NT2/D1 (cell line): ENCODE measurements at regions not wholly inside any gene's neighbourhood (a gene's known extent, or its start where the extent isn't known, plus 50 kb on each side); places are given as distances from the start of the nearest gene placed in this dataset.
"Not testable (repeated sequence)": the region's sequence is repeated elsewhere in the genome, so short reads cannot be mapped to it uniquely, and the experiment has no call there.

Experiments
- DNase-seq: peaks from one replicate; pipeline ENCODE4 v3.0.0-alpha.2; 2011; ENCODE audit warnings: low read depth, low spot score
- H3K27me3 ChIP-seq: 2 replicates; pipeline ENCODE4 v1.6.0; 2011; ENCODE audit warnings: mild to moderate bottlenecking; ENCODE audit not compliant: insufficient read length, insufficient read depth
- H3K36me3 ChIP-seq: 2 replicates; pipeline ENCODE4 v1.6.1; 2011; ENCODE audit warnings: mild to moderate bottlenecking, low read length, mixed read lengths; ENCODE audit not compliant: insufficient read depth, insufficient read length
- H3K4me1 ChIP-seq: 2 replicates; pipeline ENCODE4 v1.5.1; 2011; ENCODE audit not compliant: insufficient read depth, insufficient read length
- H3K4me3 ChIP-seq: 2 replicates; pipeline ENCODE4 v1.5.1; 2011; ENCODE audit warnings: low read depth; ENCODE audit not compliant: insufficient read length
- H3K9ac ChIP-seq: 2 replicates; pipeline ENCODE4 v1.6.0; 2011; ENCODE audit warnings: low read depth; ENCODE audit not compliant: insufficient read length
- H3K9me3 ChIP-seq: 2 replicates; pipeline ENCODE4 v1.5.1; 2011; ENCODE audit warnings: mild to moderate bottlenecking, low read length; ENCODE audit not compliant: insufficient read depth
- SUZ12 ChIP-seq: IDR thresholded peaks from 2 replicates; pipeline ENCODE4 v1.6.1; 2011; ENCODE audit not compliant: insufficient read length, insufficient read depth; ENCODE audit errors: extremely low read depth
- YY1 ChIP-seq: IDR thresholded peaks from 2 replicates; pipeline ENCODE4 v1.6.1; 2011; ENCODE audit not compliant: insufficient read length, insufficient read depth
- ZNF274 ChIP-seq: IDR thresholded peaks from 2 replicates; pipeline ENCODE4 v1.6.1; 2011; ENCODE audit warnings: mild to moderate bottlenecking, low read depth, low read length

DNA sequence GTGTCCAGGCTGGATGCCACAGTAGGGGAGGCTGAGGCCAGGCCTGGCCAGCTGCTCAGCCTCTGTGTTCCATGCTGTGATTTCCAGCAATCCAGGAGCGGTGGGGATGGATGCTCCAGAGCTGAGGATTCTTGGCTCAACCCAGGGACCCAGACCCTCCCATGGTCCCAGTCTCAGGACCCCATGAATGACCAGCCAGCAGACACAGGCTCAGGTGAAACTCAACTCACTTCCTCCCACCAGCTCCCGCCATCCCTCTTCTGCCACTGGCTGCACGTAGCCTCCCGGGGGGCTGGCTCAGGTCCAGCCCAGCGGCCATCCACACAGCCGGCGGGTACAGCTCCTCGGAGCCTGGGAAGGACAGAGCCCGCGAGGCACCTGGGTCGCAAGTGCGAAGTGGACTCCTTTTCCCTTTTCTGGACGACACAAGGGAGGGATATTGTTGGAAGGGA lies 54.5 kb upstream of the DACT2 start:
- no peak for DNase-seq
- H3K4me1 ChIP-seq, result peaks cover under 1% of the 10 kb centered on the region
- no peak for TF ChIP-seq ZNF274
- no peak for TF ChIP-seq SUZ12
- TF ChIP-seq YY1, result no peak
- H3K4me3 ChIP-seq, result no peak overlapping the region
- H3K9me3 ChIP-seq, result peaks cover 9% of the 10 kb centered on the region; the same call in 1 of the 2 replicates
- H3K9ac ChIP-seq, result no peak overlapping the region
- H3K36me3 ChIP-seq, result no peaks in the 10 kb centered on the region
- H3K27me3 ChIP-seq, result peaks cover 2% of the 10 kb centered on the region

DNA sequence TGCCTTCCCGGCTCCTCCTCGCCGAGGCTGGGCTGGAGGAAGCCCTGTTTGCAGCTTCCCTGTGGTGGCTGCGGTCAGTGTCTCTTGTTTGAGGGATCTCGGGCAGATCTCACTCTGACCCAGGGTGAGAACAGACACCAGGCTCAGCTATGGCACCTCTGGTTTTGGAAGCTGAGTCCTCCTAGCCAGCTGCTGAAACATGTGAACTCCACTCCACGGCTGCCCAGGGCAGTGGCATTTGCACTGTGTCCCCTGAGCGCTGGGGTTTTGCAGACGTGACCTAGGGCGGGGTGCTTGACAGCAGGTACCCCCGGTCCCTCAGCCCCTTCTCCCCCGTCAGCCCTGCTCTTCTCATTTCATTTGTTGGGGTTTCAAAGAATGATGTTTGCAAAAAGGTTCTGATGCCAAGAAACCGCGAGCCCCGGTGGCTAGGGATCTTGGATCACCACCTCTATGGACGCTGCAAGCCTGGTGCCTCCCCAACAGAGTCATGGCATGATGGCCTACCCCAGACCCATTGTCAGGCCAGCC lies 55.0 kb upstream of the DACT2 start:
- TF ChIP-seq ZNF274, result no peak
- no peak for TF ChIP-seq SUZ12
- TF ChIP-seq YY1, result no peak
- no peaks in the 10 kb centered on the region for H3K4me1 ChIP-seq
- peaks cover 2% of the 10 kb centered on the region for H3K27me3 ChIP-seq
- no peak overlapping the region for H3K4me3 ChIP-seq
- H3K9ac ChIP-seq, result no peak overlapping the region
- H3K36me3 ChIP-seq, result no peaks in the 10 kb centered on the region
- no peak for DNase-seq
- H3K9me3 ChIP-seq, result peaks cover 13% of the 10 kb centered on the region; the same call in 1 of the 2 replicates

DNA sequence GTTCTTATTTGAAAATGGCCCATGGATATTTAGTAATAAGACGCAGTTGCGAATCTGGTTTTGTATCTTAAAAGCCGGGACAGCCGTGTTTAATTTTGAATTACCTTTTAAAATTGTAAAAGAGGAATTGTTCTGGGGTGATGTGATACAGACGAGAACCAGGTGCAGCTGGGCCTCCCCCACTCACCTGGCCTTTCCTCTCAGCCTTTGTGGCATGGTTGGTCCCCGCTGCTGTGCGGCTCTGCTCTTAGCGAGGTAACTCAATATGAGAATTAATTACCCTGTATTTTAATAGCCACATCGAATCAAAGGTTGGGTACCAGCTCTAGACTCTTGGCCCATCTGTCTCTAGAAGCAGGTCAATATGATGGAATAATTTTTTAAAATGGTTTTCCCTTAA lies 56.5 kb upstream of the DACT2 start:
- DNase-seq, result no peak
- TF ChIP-seq SUZ12, result no peak
- no peak for TF ChIP-seq ZNF274
- TF ChIP-seq YY1, result no peak
- H3K36me3 ChIP-seq, result no peaks in the 10 kb centered on the region

DNA sequence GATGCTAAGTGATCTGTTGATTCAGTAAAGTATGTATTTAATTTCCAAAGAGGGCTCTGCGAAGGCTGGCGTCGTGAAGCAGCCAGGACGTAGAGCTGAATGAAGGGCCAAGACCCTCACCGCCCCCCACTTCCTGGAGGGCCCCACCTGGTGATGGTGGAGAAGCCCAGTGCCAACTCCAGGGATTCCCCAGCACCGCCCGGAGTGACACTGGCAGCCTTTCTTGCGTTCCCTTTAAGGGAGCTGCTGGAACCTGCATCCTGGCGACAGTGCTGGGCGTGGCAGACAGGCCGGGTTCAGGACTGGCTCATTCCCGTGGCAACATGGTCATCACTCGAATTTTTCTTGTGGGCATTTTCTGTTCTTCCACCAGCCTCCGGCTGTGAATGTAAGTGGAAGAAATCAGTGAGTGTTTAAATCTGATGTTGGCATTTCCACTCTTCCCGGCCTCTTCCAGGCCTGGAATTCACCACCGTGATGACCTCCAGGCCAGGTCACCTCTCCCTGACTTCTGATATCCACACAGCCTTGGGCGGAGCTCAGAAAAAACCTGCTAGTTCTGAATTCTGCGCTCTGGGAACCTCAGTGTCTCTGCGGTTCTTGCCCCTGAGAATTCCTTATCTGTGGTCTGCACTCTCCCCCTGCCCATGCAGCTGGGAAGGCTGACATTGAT lies 57.4 kb upstream of the DACT2 start:
- Histone ChIP-seq H3K9ac (no peak overlapping the region), H3K9me3 (peaks cover 19% of the 10 kb centered on the region; the same call in 1 of the 2 replicates), H3K4me3 (no peak overlapping the region), H3K4me1 (no peaks in the 10 kb centered on the region), H3K36me3 (no peaks in the 10 kb centered on the region), H3K27me3 (no peaks in the 10 kb centered on the region)
- TF ChIP-seq SUZ12 (no peak), ZNF274 (no peak), YY1 (no peak)
- no peak for DNase-seq

More for the DNA sequence above, 56.5 kb upstream of the DACT2 start:
- H3K9me3 ChIP-seq, result peaks cover 19% of the 10 kb centered on the region; the same call in 1 of the 2 replicates
- no peak overlapping the region for H3K4me3 ChIP-seq
- H3K9ac ChIP-seq, result no peak overlapping the region
- no peaks in the 10 kb centered on the region for H3K27me3 ChIP-seq
- H3K4me1 ChIP-seq, result no peaks in the 10 kb centered on the region

DNA sequence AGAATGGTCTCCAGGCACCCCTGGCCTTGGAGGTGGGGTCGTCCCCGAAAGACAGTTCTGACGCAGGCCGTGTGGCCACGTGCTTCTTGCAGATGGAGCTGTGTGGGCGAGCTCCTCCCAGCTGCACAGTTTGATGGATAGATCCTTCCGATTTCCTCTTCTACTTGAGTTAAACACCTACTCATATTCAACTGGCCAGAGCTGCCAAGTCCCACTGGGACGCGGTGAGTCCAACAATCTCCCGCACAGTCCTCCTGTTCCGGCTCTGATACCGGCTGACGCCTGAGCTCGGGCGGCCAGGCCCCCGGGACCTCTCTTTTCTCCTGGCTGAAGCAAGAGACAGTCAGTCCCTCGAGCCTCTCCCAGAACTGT lies 57.9 kb upstream of the DACT2 start:
- H3K27me3 ChIP-seq, result no peaks in the 10 kb centered on the region
- H3K4me3 ChIP-seq, result no peak overlapping the region
- no peaks in the 10 kb centered on the region for H3K4me1 ChIP-seq
- H3K9me3 ChIP-seq, result peaks cover 19% of the 10 kb centered on the region; the same call in 1 of the 2 replicates
- no peak for DNase-seq
- TF ChIP-seq SUZ12, result no peak
- no peak for TF ChIP-seq ZNF274
- TF ChIP-seq YY1, result no peak
- H3K9ac ChIP-seq, result no peak overlapping the region
- H3K36me3 ChIP-seq, result no peaks in the 10 kb centered on the region

DNA sequence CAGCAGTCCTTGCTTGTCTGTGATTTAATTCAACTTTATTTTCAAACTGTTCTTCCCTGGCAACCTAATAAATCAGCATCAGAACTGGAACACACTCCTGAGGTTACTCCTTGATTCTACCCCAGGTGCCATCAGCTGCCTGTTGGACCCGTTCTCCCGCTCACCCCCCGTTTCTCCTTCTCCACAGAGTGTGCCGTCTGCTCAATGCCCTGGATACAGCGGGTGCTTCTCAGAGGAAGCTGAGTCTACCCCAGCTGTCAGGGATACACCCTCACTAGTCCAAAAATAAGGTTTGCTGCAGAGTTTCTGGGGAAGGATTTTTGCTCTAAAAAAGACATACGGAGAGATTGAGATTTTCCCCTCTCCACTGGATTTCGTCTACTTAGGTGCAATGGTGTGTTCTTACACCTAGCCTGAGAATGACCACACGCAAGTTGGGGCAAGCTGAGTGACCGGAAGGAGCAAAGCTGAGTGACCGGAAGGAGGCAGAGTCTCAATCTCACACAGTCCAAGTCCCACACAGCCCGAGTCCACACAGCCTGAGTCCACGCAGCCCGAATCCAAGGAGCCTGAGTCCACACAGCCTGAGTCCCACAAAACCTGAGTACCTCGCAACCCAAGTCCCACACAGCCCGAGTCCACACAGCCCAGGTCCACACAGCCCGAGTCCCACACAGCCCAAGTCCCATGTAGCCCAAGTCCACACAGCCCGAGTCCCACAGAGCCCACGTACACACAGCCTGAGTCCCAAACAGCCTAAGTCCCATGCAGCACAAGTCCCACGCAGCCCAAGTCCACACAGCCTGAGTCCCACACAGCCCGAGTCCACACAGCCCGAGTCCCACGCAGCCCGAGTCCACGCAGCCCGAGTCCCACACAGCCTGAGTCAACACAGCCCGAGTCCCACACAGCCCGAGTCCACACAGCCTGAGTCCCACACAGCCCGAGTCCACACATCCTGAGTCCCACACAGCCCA lies 58.6 kb upstream of the DACT2 start:
- H3K9me3 ChIP-seq, result peaks cover 22% of the 10 kb centered on the region

DNA sequence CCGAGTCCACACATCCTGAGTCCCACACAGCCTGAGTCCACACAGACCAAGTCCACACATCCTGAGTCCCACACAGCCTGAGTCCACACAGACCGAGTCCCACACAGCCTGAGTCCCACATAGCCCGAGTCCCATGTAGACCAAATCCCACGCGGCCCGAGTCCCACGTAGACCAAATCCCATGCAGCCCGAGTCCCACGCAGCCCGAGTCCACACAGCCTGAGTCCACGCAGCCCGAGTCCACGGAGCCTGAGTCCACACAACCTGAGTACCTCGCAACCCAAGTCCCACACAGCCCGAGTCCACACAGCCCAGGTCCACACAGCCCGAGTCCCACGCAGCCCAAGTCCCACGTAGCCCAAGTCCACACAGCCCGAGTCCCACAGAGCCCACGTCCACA lies 60.0 kb upstream of the DACT2 start:
- H3K27me3 ChIP-seq, H3K36me3 ChIP-seq, DNase-seq, H3K4me3 ChIP-seq, H3K4me1 ChIP-seq, H3K9ac ChIP-seq: not testable (repeated sequence)
- peaks cover 27% of the 10 kb centered on the region for H3K9me3 ChIP-seq

More for the DNA sequence above, 58.6 kb upstream of the DACT2 start:
- Histone ChIP-seq H3K9ac (no peak overlapping the region), H3K27me3 (no peaks in the 10 kb centered on the region), H3K36me3 (no peaks in the 10 kb centered on the region), H3K4me3 (no peak overlapping the region), H3K4me1 (no peaks in the 10 kb centered on the region)
- DNase-seq, result no peak
- no peak for TF ChIP-seq SUZ12
- TF ChIP-seq YY1, result no peak
- no peak for TF ChIP-seq ZNF274

DNA sequence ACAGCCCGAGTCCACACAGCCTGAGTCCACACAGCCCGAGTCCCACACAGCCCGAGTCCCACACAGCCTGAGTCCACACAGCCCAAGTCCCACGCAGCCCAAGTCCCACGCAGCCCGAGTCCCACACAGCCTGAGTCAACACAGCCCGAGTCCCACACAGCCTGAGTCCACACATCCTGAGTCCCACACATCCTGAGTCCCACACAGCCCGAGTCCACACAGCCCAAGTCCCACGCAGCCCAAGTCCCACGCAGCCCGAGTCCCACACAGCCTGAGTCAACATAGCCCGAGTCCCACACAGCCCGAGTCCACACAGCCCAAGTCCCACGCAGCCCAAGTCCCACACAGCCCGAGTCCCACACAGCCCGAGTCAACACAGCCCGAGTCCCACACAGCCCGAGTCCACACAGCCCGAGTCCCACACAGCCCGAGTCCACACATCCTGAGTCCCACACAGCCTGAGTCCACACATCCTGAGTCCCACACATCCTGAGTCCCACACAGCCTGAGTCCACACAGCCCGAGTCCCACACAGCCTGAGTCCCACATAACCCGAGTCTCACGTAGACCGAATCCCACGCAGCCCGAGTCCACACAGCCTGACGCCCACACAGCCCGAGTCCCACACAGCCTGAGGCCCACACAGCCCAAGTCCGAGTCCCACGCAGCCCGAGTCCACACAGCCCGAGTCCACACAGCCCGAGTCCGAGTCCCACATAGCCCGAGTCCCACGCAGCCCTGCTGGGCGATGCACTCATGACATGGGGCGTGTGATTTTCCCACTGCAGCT lies 60.6 kb upstream of the SMOC2 start:
- H3K27me3 ChIP-seq, H3K36me3 ChIP-seq, H3K4me1 ChIP-seq, H3K9ac ChIP-seq, H3K4me3 ChIP-seq, DNase-seq: not testable (repeated sequence)
- peaks cover 27% of the 10 kb centered on the region for H3K9me3 ChIP-seq
